Urothelium cell line (cell line): ENCODE measurements at regions not wholly inside any gene's neighbourhood (a gene's known extent, or its start where the extent isn't known, plus 50 kb on each side); places are given as distances from the start of the nearest gene placed in this dataset.

Experiments
- DNase-seq: peaks from one replicate; pipeline ENCODE4 v3.0.0; 2011; ENCODE audit warnings: low spot score, mixed read lengths
- FAIRE-seq: peaks from 2 replicates; lab custom pipeline; 2011; peaks lifted over from hg19 to GRCh38; lab: Jason Lieb, UNC

- no peak for FAIRE-seq
Measured at GRCh38 chr1:199956005-199956404, 71.5 kb upstream of the NR5A2 start.

GRCh38 chr1:199959033-199959774 is 68.3 kb upstream of the NR5A2 start:
- FAIRE-seq (no peak), DNase-seq (no peak)

More at GRCh38 chr1:199956005-199956404, 71.5 kb upstream of the NR5A2 start:
- no peak for DNase-seq

- DNase-seq (no peak), FAIRE-seq (no peak)
Measured at GRCh38 chr1:199959775-199960110, 67.8 kb upstream of the NR5A2 start.

- FAIRE-seq = no peak
- DNase-seq = no peak
Measured at GRCh38 chr1:199970125-199970524, 57.4 kb upstream of the NR5A2 start.

DNA sequence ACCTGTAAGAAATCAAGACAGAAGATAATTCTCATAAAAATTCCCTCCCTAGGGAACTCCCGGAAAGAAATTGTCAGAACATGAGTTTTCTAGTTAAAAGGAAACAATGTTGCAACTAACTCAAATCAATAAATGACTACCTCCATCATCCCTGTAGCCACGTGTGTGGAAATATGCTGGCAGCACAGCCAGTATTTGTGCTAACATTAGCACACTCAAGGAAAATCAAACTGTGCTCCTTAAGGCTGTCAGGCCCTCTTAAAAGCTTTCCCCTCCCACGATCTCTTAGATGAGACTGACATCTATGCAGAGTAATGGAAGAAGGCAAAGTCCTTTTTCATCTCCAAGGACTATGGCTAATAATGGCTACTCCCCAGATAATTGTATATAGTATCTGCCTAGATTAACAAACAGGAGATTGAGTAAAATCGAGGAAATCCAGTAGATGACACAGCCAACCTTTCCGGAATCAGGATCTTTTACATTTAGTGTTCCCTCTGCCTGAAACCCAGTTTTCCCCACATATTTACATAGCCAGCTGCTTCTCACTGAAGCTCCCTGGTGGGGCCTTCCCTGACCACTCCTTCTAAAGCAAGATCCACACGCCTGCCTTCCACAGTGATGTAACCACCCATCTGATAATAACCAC is 50.9 kb upstream of the NR5A2 start:
- FAIRE-seq = no peak

More for the DNA sequence above, 50.9 kb upstream of the NR5A2 start:
- no peak for DNase-seq
